Astrocyte of the spinal cord (primary cell): ENCODE measurements at regions not wholly inside any gene's neighbourhood (a gene's known extent, or its start where the extent isn't known, plus 50 kb on each side); places are given as distances from the start of the nearest gene placed in this dataset.

ENCODE experiments used
- DNase-seq: peaks from one replicate; pipeline ENCODE4 v3.0.0; 2011; ENCODE audit warnings: low read depth, low spot score
- H3K4me3 ChIP-seq: 2 replicates; pipeline ENCODE4 v1.5.1; 2011; ENCODE audit warnings: low read depth, mild to moderate bottlenecking, low read length, moderate library complexity
- CTCF ChIP-seq: IDR thresholded peaks from 2 replicates; pipeline ENCODE4 v1.5.1; 2012; ENCODE audit warnings: low read depth, mild to moderate bottlenecking, low read length, inconsistent platforms
- in situ Hi-C: cut with HindIII; loops from 2 replicates; pipeline ENCODE4 v1.10.0; 2017; ENCODE audit warnings: low sequenced_read_pairs

GRCh38 chr14:42322531-42323284 lies 716.0 kb downstream of the LRFN5 start:
- H3K4me3 ChIP-seq, result no peak overlapping the region
- no peak for DNase-seq
- TF ChIP-seq CTCF, result no peak
- in situ Hi-C loops, result no loop called here

- in situ Hi-C loops, result no loop called here
- TF ChIP-seq CTCF, result no peak
- no peak for DNase-seq
- H3K4me3 ChIP-seq, result no peak overlapping the region
These were observed 713.3 kb downstream of the LRFN5 start for GRCh38 chr14:42319996-42320395.

GRCh38 chr14:42316693-42317092 lies 710.0 kb downstream of the LRFN5 start:
- DNase-seq, result no peak
- no peak overlapping the region for H3K4me3 ChIP-seq
- TF ChIP-seq CTCF, result no peak
- in situ Hi-C loops, result no loop called here

- H3K4me3 ChIP-seq, result no peak overlapping the region
- in situ Hi-C loops, result no loop called here
- TF ChIP-seq CTCF, result no peak
- no peak for DNase-seq
These were observed 705.2 kb downstream of the LRFN5 start for GRCh38 chr14:42311876-42312275.

GRCh38 chr14:42307239-42307825 lies 700.7 kb downstream of the LRFN5 start:
- TF ChIP-seq CTCF, result no peak
- DNase-seq, result no peak
- in situ Hi-C loops, result no loop called here
- no peak overlapping the region for H3K4me3 ChIP-seq

- no peak for DNase-seq
- in situ Hi-C loops, result no loop called here
- H3K4me3 ChIP-seq, result no peak overlapping the region
- TF ChIP-seq CTCF, result no peak
These were observed 693.0 kb downstream of the LRFN5 start for GRCh38 chr14:42299692-42300091.
